CD4-positive, alpha-beta T cell treated with Interleukin-6 at 100 ng/mL for 8 hours (primary cell): ENCODE measurements at regions not wholly inside any gene's neighbourhood (a gene's known extent, or its start where the extent isn't known, plus 50 kb on each side); places are given as distances from the start of the nearest gene placed in this dataset.
"Not testable (repeated sequence)": the region's sequence is repeated elsewhere in the genome, so short reads cannot be mapped to it uniquely, and the experiment has no call there.

Experiments
- DNase-seq: peaks from one replicate; pipeline ENCODE4 v3.0.0-alpha.2; 2020; ENCODE audit warnings: mixed read lengths, low spot score

DNA sequence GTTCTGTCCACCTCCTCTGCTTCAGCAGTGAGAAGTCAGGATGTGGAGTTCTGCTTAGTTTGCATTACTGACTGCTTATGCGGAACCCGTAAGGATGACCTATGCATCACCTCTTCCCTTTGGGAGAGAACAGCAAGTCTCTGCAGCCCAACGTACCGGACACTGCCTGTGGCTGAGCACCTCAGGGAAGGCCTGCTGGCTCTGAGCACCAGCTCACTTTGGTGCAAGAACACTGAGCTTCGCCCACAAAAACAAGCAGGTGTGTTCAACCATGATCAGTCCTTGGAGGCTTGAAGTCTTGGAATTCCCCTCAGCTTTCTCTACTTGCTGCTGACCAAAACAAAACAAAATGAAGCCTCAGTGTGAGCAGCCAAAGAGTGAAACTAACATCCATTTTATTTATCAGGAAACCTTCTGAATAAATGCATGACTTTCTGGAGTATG is 52.7 kb upstream of the NCK2 start:
- no peak for DNase-seq

DNA sequence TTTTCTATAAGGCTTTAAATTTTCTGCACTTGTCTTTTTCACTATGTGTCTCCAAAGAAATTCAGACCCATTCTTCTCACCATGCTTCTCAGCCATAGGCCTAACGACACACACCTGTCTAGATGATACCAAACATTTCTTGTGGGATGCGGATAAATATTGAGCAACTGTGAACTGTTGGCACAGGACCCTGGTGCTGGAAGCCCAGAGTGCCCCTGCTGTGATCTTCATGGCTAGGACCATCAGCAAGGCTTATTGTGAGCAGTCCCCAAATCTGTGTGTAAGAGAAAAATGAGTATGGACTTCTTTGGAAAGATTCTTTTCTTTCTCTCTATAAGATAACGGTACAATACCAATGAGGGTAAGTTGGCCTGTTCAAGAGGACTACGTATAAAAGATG is 54.1 kb upstream of the NCK2 start:
- DNase-seq, result no peak

- no peak for DNase-seq
These were observed 55.2 kb upstream of the NCK2 start for GRCh38 chr2:105689484-105689883.

- DNase-seq, result no peak
These were observed 55.8 kb upstream of the NCK2 start for GRCh38 chr2:105688946-105689345.

- no peak for DNase-seq
These were observed 58.1 kb upstream of the NCK2 start for GRCh38 chr2:105686588-105686987.

GRCh38 chr2:105683011-105683492 is 61.7 kb upstream of the NCK2 start:
- DNase-seq, result no peak

GRCh38 chr2:105682401-105682800 is 62.3 kb upstream of the NCK2 start:
- DNase-seq, result no peak

- DNase-seq, result no peak
These were observed 62.8 kb upstream of the NCK2 start for GRCh38 chr2:105681927-105682326.

DNA sequence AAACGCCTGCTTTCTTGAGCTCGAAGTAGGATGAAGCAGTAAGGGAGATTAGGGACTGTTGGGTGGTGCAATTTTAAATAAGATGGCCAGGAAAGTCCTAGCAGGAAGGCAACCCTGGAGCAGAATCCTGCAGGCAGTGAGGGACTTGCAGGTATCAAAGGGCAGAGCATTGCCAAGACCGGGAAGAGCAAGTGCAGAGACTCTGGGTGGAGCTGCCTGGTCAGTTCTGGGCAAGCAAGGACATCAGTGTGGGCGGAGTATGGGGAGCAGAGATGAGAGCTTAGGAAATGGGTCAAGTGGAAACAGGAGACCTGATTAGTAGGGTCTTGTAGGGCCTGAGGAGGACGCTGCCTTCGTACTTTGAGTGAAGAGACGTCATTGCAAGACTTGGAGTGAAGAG is 64.4 kb upstream of the NCK2 start:
- DNase-seq, result no peak

DNA sequence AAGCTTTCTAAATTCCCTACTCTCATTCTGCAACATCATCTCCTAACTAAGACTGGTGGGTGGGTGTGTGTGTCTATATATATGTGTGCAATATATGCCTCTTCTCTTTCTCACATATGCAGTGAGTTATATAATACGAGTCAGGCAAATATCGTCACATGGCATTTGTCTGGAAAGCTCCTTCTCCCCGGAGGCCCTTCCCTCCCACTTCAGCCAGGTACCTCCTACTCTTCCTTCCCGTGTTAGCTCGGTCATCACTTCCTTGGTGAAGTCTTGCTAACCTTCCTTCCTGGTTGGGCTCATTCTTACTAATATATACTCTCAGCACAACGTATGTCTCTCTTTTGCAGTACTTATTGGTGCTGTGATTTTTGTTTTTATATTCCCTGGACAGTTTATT is 66.4 kb upstream of the NCK2 start:
- DNase-seq, result no peak

- no peak for DNase-seq
These were observed 66.8 kb upstream of the NCK2 start for GRCh38 chr2:105677901-105678300.

GRCh38 chr2:105675841-105676240 is 68.9 kb upstream of the NCK2 start:
- no peak for DNase-seq

DNA sequence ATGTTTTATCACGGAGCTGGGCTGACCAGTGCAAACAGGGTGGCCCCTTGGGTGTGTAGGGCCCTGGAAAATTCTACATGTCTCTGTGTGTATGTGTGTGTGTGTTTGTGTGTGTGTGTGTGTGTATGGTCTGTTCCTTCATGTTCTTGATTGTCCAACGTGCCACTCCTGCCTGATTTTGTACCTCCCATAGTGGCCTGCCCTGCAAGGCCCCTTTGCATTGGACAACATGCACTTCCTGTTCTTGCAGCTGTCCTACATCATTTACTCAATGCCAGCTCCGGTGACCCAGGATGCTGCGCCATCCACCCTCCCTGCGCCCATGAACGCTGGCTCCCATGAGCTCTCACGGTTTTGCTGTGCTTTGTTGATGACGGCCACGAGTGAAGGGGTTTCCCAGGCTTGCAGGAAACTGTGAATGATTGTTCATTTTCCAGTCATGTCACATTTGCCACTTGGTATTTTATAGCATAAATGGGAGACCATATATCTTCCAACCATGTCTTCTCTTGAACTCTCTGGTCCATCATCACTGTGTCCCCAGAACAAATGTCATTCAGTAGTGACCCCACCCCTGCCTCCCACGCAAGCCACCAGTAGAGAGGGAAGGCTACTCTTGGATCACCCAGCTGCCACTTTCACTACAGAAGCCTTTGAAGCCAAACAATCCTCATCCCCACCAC is 69.7 kb upstream of the NCK2 start:
- no peak for DNase-seq

- no peak for DNase-seq
These were observed 70.3 kb upstream of the NCK2 start for GRCh38 chr2:105674401-105674800.

DNA sequence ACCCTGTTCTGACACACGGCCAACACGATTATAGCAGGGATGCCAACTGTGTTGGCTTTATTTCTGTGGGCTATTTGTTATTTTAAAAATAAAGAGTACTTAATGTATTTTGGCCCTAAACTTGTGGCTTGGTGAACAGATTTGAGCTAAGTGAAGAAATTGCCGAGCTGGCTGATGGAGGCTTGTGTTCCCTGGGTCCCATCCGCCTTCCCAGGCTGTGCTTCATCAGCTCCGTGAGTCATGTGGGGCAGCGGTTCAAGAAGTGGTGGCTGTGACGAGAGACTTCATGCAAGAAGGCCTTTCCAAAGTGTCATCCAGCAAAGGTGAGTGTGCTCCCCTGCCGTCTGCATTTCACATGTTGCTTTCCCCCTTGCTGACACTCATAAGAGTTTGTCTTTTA is 73.6 kb upstream of the NCK2 start:
- no peak for DNase-seq

GRCh38 chr2:105669384-105669891 is 75.3 kb upstream of the NCK2 start:
- no peak for DNase-seq

DNA sequence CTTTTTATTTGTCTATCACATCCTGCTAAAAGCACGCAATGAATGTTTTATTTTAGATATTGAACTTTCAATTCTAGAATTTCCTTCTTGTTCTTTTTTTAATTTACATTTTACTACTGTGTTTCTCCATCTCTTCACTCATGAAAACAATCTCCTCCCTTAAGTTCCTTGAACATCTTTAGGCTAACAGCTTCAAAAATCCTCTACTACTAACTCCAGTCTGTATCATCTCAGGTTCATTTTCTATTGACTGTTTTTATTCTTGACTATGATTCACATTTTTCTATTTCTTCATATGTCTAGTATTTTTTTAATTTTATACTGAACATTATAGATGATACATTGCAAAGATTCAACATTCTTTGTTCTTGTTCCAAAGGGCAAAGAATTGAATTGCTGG is 79.2 kb upstream of the NCK2 start:
- DNase-seq, result no peak

DNA sequence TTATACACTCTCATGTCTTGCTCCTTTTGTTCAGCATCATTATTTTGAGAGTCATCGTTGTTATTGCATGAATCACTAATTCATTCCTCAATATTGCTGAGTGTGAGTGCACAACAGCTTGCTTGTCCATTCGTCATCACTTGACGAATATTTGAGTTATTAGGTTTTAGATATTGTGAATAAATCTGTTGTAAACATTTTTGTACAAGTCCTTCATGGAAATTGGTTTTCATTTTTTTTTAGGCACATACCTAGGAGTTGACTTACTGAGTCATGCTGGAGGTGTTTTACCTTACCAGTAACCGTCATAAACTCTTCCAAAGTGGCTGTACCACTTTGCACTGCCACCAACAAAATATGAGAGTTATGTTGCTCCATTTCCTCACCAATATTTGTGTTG is 84.2 kb upstream of the NCK2 start:
- no peak for DNase-seq

DNA sequence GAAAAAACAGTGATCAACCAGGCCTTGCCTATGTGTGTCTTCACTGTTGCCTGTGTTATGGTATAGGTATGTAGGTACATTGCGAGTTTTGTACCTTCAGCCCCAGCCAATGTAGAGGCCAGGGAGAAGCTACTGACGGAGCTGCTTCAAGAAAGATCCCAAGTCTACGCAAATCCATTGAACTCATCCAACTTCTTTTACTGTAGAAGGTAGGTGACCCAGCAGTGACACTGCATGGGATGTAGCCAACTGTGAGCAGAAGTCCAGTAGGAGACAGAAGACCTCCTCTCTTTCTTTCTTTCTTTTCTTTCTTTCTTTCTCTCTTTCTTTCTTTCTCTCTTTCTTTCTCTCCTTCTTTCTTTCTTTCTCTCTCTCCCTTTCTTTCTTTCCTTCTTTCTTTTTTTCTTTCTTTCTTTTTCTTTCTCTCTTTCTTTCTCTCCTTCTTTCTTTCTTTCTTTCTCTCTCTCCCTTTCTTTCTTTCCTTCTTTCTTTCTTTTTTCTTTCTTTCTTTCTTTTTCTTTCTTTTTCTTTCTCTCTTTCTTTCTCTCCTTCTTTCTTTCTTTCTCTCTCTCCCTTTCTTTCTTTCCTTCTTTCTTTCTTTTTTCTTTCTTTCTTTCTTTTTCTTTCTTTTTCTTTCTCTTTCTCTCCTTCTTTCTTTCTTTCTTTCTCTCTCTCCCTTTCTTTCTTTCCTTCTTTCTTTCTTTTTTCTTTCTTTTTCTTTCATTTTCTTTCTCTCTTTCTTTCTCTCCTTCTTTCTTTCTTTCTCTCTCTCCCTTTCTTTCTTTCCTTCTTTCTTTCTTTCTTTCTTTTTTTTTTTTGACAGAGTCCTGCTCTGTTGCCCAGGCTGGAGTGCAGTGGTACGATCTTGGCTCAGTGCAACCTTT is 88.7 kb upstream of the NCK2 start:
- not testable (repeated sequence) for DNase-seq

GRCh38 chr2:105655244-105655643 is 89.5 kb upstream of the NCK2 start:
- no peak for DNase-seq

DNA sequence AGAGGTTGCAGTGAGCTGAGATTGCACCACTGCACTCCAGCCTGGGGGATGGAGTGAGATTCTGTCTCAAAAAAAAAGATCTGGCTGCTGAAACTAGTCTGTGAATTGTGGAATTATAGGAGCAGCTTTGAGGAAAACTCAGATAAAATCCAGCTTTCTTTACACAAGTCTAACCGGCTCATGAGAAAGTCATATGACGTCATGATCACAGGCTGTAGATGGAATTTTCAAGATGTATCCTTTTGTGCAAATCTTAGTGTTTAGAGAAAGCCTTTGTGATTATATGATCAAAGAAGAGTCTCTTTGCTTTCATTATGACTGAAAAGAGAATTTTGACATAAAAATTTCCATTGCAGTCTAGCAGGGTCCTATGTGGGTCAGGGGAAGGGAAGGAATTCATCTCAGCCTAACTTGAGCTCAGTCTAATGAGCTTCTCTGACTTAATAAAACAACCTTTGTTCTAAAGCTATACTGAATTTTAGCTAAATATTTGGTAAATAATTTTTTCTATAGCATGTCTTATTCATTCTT is 90.2 kb upstream of the NCK2 start:
- no peak for DNase-seq

DNA sequence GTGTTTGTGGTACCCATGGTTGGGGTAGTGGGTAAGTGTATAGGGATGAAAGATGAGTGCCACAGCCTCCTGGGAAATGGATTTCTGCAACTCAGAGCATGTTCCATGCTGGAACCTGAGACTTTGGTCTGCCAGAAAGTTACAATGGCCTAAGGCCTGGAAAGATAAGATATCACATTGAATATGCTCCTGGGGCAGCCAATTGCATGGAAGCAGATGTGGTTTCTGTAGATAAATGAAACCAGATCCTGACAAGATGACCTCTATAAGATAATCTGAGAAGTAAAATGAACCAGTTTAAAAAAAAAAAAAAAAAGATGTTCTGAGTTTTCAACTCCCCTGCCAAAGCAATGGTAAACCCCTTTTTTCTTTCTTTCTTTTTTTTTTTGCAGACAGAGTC is 91.4 kb upstream of the NCK2 start:
- DNase-seq, result no peak
